ENCODE measurements at regions not wholly inside any gene's neighbourhood (a gene's known extent, or its start where the extent isn't known, plus 50 kb on each side); places are given as distances from the start of the nearest gene placed in this dataset.

GRCh38 chr4:3629665-3630064, 97.4 kb upstream of the LRPAP1 start:
- no peak for TF ChIP-seq CTCF (IDR thresholded peaks at IDR 0.05 in 4 of 5, conservative IDR thresholded peaks at IDR 0.05 in 1 of 5)
- no peak for TF ChIP-seq POLR2A (IDR thresholded peaks at IDR 0.05)

Measured in gastrocnemius medialis (tissue), 4 donors.